Ascending aorta (tissue), 2 donors: ENCODE measurements at regions not wholly inside any gene's neighbourhood (a gene's known extent, or its start where the extent isn't known, plus 50 kb on each side); places are given as distances from the start of the nearest gene placed in this dataset.

Experiments
- DNase-seq, 2 donors: peaks; one replicate each; pipeline ENCODE4 v3.0.0-alpha.2; 2019; ENCODE audit warnings: low spot score in 2 of 2
- H3K27ac ChIP-seq, 2 donors: fragments of 200-600 bp; sonication (generic); one replicate each; pipeline ENCODE4 v1.5.1; 2016 to 2017; ENCODE audit warnings: mild to moderate bottlenecking in 1 of 2
- H3K27me3 ChIP-seq: fragments of 200-600 bp; sonication (generic); one replicate; pipeline ENCODE4 v1.5.1; 2017
- H3K36me3 ChIP-seq, 2 donors: fragments of 200-600 bp; sonication (generic); one replicate each; pipeline ENCODE4 v1.5.1; 2016
- H3K4me1 ChIP-seq, 2 donors: fragments of 200-600 bp; sonication (generic); one replicate each; pipeline ENCODE4 v1.5.1; 2016 to 2017; ENCODE audit warnings: mild to moderate bottlenecking in 1 of 2
- H3K4me3 ChIP-seq, 2 donors: fragments of 200-600 bp; sonication (generic); one replicate each; pipeline ENCODE4 v1.5.1; 2016 to 2017; ENCODE audit warnings: mild to moderate bottlenecking in 1 of 2
- H3K9me3 ChIP-seq, 2 donors: fragments of 200-600 bp; sonication (generic); one replicate each; pipeline ENCODE4 v1.5.1; 2016
- intact Hi-C: fragments of 100-400 bp; cut with DNase I; formaldehyde crosslinking; loops from one replicate; pipeline ENCODE4 v1.15.1; 2023
- TF ChIP-seq, protein P1 (sequence below), 3 experiments: fragments of 200-600 bp in 2 of 3; fragments of 450-650 bp in 1 of 3; sonication (generic) in 2 of 3; IDR thresholded peaks; one replicate each; pipeline ENCODE4 v1.5.1; 2016 to 2019; ENCODE audit warnings: antibody characterized with exemption in 3 of 3, mild to moderate bottlenecking in 1 of 3, moderate library complexity in 1 of 3

DNA sequence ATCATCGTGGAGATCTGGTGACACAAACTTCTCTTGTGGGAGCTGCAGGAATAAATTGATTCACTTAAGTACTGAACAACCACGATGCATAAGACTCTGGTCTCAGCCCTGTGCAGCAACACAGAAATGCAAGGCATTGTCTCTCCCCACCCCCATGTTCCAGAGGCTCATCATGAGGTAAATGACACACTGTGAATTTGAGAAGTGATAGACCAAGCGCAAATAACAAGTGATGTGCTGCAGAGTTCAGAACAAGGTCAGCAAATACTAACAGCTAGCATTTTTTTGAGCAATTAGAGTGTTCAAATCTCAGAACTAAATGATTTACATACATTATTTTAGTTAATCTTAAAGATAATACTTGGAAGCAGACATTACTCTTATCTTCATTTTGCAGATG lies 223.7 kb downstream of the SEC16B start:
- Histone ChIP-seq H3K4me1 (no peaks in the 10 kb centered on the region), H3K36me3 (no peaks in the 10 kb centered on the region), H3K27me3 (no peaks in the 10 kb centered on the region), H3K27ac (no peak overlapping the region), H3K9me3 (no peaks in the 10 kb centered on the region), H3K4me3 (no peak overlapping the region)
- DNase-seq: no peak
- intact Hi-C loops: no loop called here
- TF ChIP-seq, protein P1, sequence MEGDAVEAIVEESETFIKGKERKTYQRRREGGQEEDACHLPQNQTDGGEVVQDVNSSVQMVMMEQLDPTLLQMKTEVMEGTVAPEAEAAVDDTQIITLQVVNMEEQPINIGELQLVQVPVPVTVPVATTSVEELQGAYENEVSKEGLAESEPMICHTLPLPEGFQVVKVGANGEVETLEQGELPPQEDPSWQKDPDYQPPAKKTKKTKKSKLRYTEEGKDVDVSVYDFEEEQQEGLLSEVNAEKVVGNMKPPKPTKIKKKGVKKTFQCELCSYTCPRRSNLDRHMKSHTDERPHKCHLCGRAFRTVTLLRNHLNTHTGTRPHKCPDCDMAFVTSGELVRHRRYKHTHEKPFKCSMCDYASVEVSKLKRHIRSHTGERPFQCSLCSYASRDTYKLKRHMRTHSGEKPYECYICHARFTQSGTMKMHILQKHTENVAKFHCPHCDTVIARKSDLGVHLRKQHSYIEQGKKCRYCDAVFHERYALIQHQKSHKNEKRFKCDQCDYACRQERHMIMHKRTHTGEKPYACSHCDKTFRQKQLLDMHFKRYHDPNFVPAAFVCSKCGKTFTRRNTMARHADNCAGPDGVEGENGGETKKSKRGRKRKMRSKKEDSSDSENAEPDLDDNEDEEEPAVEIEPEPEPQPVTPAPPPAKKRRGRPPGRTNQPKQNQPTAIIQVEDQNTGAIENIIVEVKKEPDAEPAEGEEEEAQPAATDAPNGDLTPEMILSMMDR (IDR thresholded peaks at IDR 0.05): no peak

DNA sequence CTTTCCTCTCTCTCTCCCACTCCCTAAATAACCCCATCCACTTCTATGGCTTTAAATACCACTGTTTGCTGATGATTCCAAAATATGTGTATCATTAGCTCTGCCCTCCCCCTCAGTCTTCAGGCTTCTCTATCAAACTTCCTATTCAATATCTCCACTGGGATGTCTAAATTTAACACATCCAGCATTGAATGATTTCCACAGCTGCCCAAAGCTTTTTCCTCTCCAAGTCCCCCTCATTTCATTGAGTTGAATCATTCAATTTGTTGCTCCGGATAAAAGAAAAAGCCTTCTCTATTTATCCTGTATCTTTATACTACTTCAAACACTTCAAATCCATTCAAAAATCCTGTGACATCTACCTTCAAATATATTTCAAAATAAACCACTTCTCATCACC lies 225.0 kb downstream of the SEC16B start:
- TF ChIP-seq, protein P1 (IDR thresholded peaks at IDR 0.05): no peak
- Histone ChIP-seq H3K4me1 (no peaks in the 10 kb centered on the region), H3K9me3 (no peaks in the 10 kb centered on the region), H3K4me3 (no peak overlapping the region), H3K27me3 (no peaks in the 10 kb centered on the region), H3K27ac (no peak overlapping the region), H3K36me3 (no peaks in the 10 kb centered on the region)
- intact Hi-C loops: no loop called here
- DNase-seq: no peak

DNA sequence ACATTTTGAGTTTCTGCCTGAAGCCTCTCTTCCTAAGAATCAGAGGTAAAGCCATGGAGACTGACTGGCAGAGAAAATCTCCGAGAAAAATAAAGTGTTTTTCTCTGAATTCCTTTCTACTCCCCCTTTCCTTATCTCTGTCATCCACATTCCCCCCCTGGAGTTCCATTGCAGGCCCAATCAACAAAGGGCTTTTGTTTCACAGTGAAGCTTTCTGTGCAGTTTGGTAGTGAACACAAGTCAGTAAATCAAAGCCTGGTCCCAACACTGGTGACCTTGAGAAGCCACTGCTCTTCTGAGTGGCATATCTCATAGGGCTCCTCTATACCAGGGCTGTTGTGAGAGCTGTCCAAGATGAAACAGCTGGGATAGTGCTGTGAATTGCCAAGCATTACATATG lies 228.4 kb downstream of the SEC16B start:
- no peaks in the 10 kb centered on the region for H3K36me3 ChIP-seq

DNA sequence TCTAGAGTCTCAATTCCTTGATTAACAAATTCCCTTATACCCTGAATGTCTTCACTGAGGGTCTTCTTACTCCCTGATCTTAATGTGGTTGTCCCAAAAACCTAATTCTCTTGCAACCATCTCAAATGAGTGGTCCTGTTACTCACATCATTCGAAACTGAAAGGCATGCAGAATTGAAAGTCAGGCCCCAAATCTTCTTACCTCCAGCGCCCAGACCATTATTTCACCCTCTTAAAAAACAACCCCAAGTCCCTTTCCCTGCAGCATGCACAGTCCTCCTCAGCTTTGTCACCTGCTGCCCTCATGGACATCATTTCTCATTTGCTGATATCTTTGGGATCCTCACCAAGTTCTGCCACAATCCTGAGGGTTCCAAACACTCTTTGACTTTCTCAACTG lies 230.1 kb downstream of the SEC16B start:
- no peak overlapping the region for H3K4me3 ChIP-seq
- intact Hi-C loops: no loop called here

More for the DNA sequence above, 228.4 kb downstream of the SEC16B start:
- Histone ChIP-seq H3K27ac (no peak overlapping the region), H3K9me3 (no peaks in the 10 kb centered on the region), H3K4me3 (no peak overlapping the region), H3K4me1 (no peaks in the 10 kb centered on the region), H3K27me3 (no peaks in the 10 kb centered on the region)
- TF ChIP-seq, protein P1 (IDR thresholded peaks at IDR 0.05): no peak
- no peak for DNase-seq
- intact Hi-C loops: no loop called here

DNA sequence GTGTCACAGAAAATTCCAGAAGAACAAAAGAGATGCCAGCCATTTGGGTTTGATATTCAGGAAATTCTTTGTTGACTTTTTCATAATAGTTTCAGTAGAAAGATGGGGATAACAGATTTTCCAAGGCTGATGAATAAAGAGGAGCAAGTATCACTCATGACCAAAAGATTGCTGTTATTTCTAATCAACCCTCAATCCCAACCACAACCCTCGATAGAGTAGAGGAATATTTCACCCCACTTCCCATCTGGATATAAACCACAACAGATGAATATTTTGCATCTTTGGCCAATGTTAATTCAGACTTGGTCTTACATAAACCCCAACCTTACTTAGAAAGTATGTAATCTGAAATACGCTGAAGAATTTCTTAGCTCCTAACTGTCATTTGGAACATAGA lies 232.4 kb downstream of the SEC16B start:
- Histone ChIP-seq H3K9me3 (no peaks in the 10 kb centered on the region), H3K4me3 (no peak overlapping the region), H3K4me1 (no peaks in the 10 kb centered on the region), H3K36me3 (no peaks in the 10 kb centered on the region), H3K27ac (no peak overlapping the region), H3K27me3 (no peaks in the 10 kb centered on the region)
- no peak for DNase-seq
- intact Hi-C loops: no loop called here
- TF ChIP-seq, protein P1 (IDR thresholded peaks at IDR 0.05): no peak

More for the DNA sequence above, 230.1 kb downstream of the SEC16B start:
- no peaks in the 10 kb centered on the region for H3K4me1 ChIP-seq
- H3K27me3 ChIP-seq: no peaks in the 10 kb centered on the region
- H3K27ac ChIP-seq: no peak overlapping the region
- H3K9me3 ChIP-seq: no peaks in the 10 kb centered on the region
- no peaks in the 10 kb centered on the region for H3K36me3 ChIP-seq
- TF ChIP-seq, protein P1 (IDR thresholded peaks at IDR 0.05): no peak
- DNase-seq: no peak

DNA sequence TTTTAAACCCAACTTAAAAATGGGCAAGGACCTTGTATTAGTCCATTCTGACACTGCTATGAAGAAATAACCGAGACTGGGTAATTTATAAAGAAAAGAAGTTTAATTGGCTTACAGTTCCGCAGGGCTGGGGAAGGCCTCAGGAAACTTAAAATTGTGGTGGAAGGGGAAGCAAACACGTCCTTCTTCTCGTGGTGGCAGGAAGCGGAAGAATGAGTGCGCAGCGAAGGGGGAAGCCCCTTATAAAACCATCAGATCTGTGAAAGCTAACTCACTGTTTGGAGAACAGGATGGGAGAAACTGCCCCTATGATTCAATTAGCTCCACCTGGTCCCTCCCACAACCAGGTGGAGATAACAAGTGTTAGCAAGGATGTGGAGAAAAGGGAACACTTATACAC lies 237.7 kb downstream of the SEC16B start:
- Histone ChIP-seq H3K4me1 (no peaks in the 10 kb centered on the region), H3K4me3 (no peak overlapping the region), H3K36me3 (no peaks in the 10 kb centered on the region), H3K27ac (no peak overlapping the region), H3K9me3 (no peaks in the 10 kb centered on the region), H3K27me3 (no peaks in the 10 kb centered on the region)
- intact Hi-C loops: no loop called here
- no peak for DNase-seq
- TF ChIP-seq, protein P1 (IDR thresholded peaks at IDR 0.05): no peak
